HuH-7.5 (cell line): ENCODE measurements at regions not wholly inside any gene's neighbourhood (a gene's known extent, or its start where the extent isn't known, plus 50 kb on each side); places are given as distances from the start of the nearest gene placed in this dataset.

Experiments used
- DNase-seq: peaks from one replicate; pipeline ENCODE4 v3.0.0; 2011; ENCODE audit warnings: low spot score

GRCh38 chr1:114342376-114342775 lies 168.6 kb downstream of the TRIM33 start:
- no peak for DNase-seq

GRCh38 chr1:114341856-114342255 lies 169.1 kb downstream of the TRIM33 start:
- DNase-seq, result no peak

- no peak for DNase-seq
Measured at GRCh38 chr1:114341299-114341698, 169.7 kb downstream of the TRIM33 start.

- DNase-seq, result no peak
Measured at GRCh38 chr1:114340892-114341291, 170.1 kb downstream of the TRIM33 start.

- no peak for DNase-seq
Measured at GRCh38 chr1:114339379-114339778, 171.6 kb downstream of the TRIM33 start.

GRCh38 chr1:114338191-114338890 lies 172.7 kb downstream of the TRIM33 start:
- DNase-seq, result no peak

- no peak for DNase-seq
Measured at GRCh38 chr1:114337417-114337816, 173.6 kb downstream of the TRIM33 start.

- no peak for DNase-seq
Measured at GRCh38 chr1:114336360-114336759, 174.6 kb downstream of the TRIM33 start.

GRCh38 chr1:114335273-114335672 lies 175.7 kb downstream of the TRIM33 start:
- DNase-seq, result no peak

- no peak for DNase-seq
Measured at GRCh38 chr1:114334297-114334696, 176.7 kb downstream of the TRIM33 start.

- no peak for DNase-seq
Measured at GRCh38 chr1:114333690-114334089, 177.3 kb downstream of the TRIM33 start.

GRCh38 chr1:114331936-114332335 lies 178.3 kb upstream of the SYT6 start:
- DNase-seq, result no peak

- no peak for DNase-seq
Measured at GRCh38 chr1:114330451-114330983, 176.8 kb upstream of the SYT6 start.

GRCh38 chr1:114328361-114328904 lies 174.8 kb upstream of the SYT6 start:
- DNase-seq, result no peak

GRCh38 chr1:114324662-114324965 lies 170.9 kb upstream of the SYT6 start:
- no peak for DNase-seq

GRCh38 chr1:114323959-114324661 lies 170.4 kb upstream of the SYT6 start:
- no peak for DNase-seq

GRCh38 chr1:114322734-114323133 lies 169.1 kb upstream of the SYT6 start:
- no peak for DNase-seq

GRCh38 chr1:114322207-114322606 lies 168.5 kb upstream of the SYT6 start:
- no peak for DNase-seq

GRCh38 chr1:114320586-114320985 lies 166.9 kb upstream of the SYT6 start:
- DNase-seq, result no peak

- no peak for DNase-seq
Measured at GRCh38 chr1:114319418-114319817, 165.7 kb upstream of the SYT6 start.

GRCh38 chr1:114318961-114319360 lies 165.3 kb upstream of the SYT6 start:
- no peak for DNase-seq

GRCh38 chr1:114316204-114316603 lies 162.5 kb upstream of the SYT6 start:
- DNase-seq, result no peak

- DNase-seq, result no peak
Measured at GRCh38 chr1:114315631-114316030, 162.0 kb upstream of the SYT6 start.
